AG04449 (cell line): ENCODE measurements at regions not wholly inside any gene's neighbourhood (a gene's known extent, or its start where the extent isn't known, plus 50 kb on each side); places are given as distances from the start of the nearest gene placed in this dataset.

Source experiments
- CTCF ChIA-PET: fragments of 350-600 bp; formaldehyde crosslinking; extraction: SDS; loops from one replicate; lab custom pipeline; 2021; ENCODE audit warnings: antibody characterized with exemption; lab: Yijun Ruan, JAX
- POLR2A ChIA-PET: fragments of 400-600, 350-600 bp; formaldehyde crosslinking; extraction: SDS; loops from one replicate; lab custom pipeline; 2020; ENCODE audit warnings: antibody characterized with exemption, inconsistent platforms; lab: Yijun Ruan, JAX
- DNase-seq: peaks from one replicate; pipeline ENCODE4 v3.0.0-alpha.2; 2010; ENCODE audit warnings: low read depth, low spot score
- H3K4me3 ChIP-seq: 2 replicates; pipeline ENCODE4 v1.5.1; 2011; ENCODE audit warnings: low read depth, mild to moderate bottlenecking, control low read depth, low read length
- CTCF ChIP-seq: IDR thresholded peaks from one replicate; pipeline ENCODE4 v1.5.1; 2011; ENCODE audit warnings: mild to moderate bottlenecking, moderate library complexity, low read length, control low read depth, inconsistent platforms; ENCODE audit not compliant: insufficient read depth; ENCODE audit errors: missing control alignments

- POLR2A ChIA-PET = no interaction called here
- DNase-seq = no peak
- TF ChIP-seq CTCF = no peak
- CTCF ChIA-PET = interaction anchor here (0.8 to 1.3 kb wide), 5 partner anchors 10 to 308 kb away, joined by 3 to 4 read pairs (median 3); no protein-coding TSS in a partner anchor
- no peak overlapping the region for H3K4me3 ChIP-seq
Observed at GRCh38 chr3:44076221-44076829, 165.4 kb upstream of the TOPAZ1 start.

- no peak for TF ChIP-seq CTCF
- no peak overlapping the region for H3K4me3 ChIP-seq
- ChIA-PET POLR2A (no interaction called here), CTCF (interaction anchor here (0.8 to 1.3 kb wide), 6 partner anchors 9 to 309 kb away, joined by 3 to 4 read pairs (median 3); no protein-coding TSS in a partner anchor)
- no peak for DNase-seq
Observed at GRCh38 chr3:44077267-44077666, 164.4 kb upstream of the TOPAZ1 start.

DNA sequence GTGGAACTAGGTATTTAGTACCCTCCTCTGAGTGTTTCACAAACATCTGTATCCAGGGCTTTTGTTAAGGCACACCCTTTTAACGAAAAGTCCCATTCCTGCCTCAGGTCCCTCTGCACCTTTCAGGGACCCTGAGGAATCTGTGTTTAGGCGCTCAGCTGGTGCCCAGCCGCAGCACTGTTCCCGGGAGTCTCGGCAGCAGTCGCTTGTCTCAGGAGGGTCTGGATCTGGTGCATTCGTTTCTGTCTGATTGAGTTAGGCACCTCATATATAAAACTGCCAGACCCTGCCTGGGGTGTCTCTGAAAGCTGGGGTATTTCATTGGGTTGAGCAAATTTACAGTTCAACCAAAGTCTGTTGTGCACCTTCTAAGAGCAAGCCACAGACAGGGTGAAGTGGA, 162.8 kb upstream of the TOPAZ1 start:
- ChIA-PET POLR2A (no interaction called here), CTCF (no interaction called here)
- DNase-seq = no peak
- no peak for TF ChIP-seq CTCF
- no peak overlapping the region for H3K4me3 ChIP-seq

DNA sequence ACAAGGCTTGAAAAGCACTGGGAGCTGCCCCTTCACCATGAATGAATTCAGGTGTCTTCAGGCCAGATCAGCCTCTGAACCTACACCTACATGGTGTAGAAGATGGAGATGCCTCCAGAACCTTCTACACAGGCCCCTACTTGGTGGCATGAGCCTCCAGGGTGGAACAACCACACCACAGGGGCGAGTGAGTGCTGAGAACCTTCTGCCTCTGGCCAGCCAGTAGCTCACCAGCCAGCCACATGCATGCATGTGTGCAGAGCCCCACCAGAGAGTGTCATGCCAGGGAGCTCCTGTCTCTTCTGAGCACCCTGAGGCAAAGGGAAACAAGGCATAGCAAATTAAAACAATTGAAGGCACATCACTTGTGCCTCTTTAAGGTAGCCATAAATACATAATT, 161.8 kb upstream of the TOPAZ1 start:
- ChIA-PET CTCF (no interaction called here), POLR2A (no interaction called here)
- TF ChIP-seq CTCF = no peak
- H3K4me3 ChIP-seq = no peak overlapping the region
- DNase-seq = no peak

GRCh38 chr3:44080474-44081072, 161.1 kb upstream of the TOPAZ1 start:
- POLR2A ChIA-PET = no interaction called here
- CTCF ChIA-PET = no interaction called here
- TF ChIP-seq CTCF = no peak
- H3K4me3 ChIP-seq = no peak overlapping the region
- DNase-seq = no peak

DNA sequence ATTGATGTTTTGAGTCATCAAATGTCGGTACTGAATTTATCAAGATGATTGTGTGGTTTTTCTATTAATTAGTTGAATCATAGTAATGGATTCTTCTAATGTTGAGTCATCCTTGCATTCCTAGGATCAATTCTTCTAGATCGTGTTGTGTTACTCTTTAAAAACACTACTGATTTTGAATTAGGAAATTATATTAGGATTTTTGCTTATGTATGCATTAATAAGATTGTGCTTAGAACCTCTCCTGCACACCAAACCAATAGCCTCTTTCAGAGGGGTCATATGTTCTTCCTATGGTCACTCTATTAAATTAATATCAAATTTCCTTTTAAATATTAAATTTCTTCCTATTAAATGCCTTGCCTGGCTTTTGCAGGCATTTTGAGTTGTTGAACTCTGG, 151.7 kb upstream of the TOPAZ1 start:
- H3K4me3 ChIP-seq = no peak overlapping the region
- ChIA-PET CTCF (interaction anchor here (1.4 kb wide), 1 partner anchor 24 kb away, joined by 4 read pairs; no protein-coding TSS in a partner anchor), POLR2A (no interaction called here)
- DNase-seq = no peak
- TF ChIP-seq CTCF = no peak
